NCI-H526 treated with DMSO at 0.1 percent for 48 hours (cell line): ENCODE measurements at regions not wholly inside any gene's neighbourhood (a gene's known extent, or its start where the extent isn't known, plus 50 kb on each side); places are given as distances from the start of the nearest gene placed in this dataset.

Source experiments
- DNase-seq: peaks from one replicate; lab custom pipeline; 2025; lab: John Stamatoyannopoulos, UW

DNA sequence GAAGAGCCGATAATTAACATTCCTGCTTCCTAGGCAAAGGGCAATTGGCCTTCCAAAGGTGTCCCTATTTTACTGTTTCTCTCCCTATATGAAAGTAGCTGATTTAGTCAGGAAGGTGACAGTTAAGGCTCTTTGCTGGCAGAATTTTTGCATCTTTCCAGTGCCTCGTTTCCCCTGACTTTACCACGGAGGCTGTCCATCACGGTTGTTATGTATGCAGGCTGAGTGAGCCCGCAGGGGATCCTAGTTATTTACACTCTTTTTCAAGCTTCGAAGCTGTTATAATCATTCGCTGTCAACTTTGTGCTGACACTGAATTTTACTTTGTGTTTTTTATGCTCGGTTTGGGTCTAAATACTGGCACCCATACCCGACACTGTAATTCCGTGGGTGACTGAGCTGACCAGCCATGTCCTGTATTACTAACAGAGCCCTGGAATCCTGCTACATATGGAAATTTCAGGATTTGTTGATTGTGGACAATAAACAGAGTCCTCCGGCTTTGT, 713.8 kb upstream of the FANCL start:
- DNase-seq = no peak

DNA sequence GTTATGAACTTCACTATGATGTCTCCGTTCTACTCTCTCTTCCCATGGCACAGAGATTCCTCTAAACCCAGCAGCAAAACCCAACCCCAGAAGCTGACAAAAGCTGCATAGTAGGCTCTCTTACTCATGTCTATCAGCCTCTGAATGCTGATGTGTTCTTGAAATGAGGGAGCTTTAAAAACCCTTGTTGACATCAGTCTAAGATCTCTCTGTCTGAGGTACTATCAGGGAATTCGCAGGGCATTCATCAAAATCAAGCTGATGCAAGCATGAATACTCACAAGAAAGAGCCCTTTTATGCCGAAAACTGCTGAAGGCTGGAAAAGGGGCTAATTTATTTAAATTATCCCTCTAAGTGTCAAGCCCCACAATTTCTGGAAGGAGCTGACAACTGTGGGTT, 710.6 kb upstream of the FANCL start:
- no peak for DNase-seq

DNA sequence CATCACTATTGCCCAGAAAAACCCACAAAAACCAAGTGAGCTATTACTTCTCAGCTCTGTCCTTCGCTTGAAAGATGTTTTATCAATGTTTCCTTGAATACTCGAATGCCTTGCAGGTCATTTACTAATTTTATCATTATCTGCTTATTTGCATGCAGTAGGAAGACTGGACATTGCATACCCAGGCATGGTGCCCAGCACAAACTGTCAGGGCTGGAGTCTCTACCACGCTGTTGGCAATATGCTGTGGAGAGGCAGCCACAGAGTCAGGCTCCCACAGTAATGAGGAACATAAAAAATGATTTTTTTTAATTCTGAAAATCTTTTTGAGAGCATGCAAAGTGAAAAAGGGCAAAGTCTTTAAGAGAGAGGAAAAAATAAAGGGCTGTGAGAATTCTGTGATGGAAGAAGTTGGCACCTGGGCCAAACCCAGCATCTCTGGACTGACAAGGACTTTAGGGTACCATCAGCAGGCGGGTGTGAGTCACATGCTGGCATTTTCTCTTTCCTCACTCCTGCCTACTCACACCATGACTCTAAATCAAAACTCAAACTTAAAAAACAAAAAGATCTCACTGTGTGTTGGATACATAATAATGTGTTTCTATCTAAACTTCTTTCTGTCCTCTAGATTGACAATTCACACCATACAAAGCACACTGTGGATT, 709.8 kb upstream of the FANCL start:
- DNase-seq = no peak

DNA sequence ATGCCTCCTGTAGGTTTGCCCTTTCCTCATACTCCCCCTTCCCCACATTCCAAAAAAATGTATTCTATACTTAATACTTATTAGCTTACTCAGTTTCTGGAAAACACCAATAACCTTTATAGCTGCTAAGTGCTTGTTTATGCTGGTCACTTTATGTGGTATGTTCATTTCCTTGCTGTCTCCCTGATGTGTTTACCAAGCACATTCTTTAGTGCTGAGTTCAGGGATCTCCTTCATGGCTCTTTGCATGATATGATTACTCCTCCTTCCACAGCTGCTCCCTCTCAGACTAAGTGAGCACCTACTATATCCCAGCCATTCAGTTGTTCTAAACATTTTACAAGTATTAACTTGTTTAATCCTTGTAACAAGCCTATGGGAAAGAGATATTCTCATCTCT, 698.3 kb upstream of the FANCL start:
- no peak for DNase-seq

DNA sequence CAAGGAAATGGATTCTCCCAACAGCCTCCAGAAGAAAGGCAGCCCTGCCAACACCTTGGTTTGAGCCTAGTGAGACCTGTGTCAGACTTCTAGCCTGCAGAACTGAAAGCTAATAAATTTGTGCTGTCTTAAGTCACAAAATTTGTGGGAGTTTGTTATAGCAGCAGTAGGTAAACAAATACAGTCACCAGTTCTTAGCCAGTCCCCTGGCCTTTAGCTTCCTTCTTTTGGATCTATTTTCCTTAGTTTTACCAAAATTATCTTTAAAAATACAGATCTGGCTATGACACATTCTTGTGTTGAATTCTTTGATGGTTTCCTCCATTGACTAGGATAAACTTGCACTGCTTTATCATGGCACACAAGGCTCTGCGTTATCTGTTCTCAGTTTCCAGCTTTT, 697.9 kb upstream of the FANCL start:
- no peak for DNase-seq

DNA sequence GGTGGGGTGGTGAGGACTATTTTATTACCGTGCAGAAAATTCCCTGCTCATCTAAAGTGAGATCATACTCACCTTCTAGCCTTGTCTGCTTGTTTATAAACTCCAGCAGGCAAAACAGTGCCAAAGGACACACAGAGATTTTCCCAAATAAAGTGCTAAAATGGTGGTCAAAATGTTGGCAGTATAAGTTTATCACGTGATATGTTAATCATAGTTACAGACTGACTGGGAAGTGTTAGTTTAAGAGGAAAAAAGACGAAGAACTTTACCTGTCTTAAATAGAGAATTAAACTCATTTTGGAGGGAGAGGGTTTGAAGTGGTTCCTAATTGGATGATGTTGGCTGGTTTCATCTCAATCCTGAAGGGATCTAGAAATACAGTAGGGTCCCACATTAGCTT, 691.7 kb upstream of the FANCL start:
- DNase-seq = no peak

DNA sequence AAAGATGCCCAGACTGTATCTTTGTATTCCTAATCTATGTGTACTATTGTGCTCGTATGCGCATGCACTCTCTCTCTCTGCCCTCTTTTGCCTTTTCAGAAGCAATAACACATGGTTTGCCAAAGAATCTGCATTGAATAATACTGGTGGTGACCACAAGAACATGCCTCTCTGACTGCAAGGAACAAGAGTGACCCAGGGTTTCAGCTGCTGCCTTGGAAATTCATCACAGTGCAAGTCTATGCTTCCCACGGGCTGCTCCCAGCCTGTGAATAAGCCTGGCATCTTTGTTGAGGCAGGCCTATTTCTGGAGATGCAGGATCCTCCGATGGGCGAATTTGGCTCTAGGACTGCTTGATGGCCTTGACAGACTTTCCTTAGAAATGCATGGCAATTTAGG, 689.4 kb upstream of the FANCL start:
- no peak for DNase-seq

DNA sequence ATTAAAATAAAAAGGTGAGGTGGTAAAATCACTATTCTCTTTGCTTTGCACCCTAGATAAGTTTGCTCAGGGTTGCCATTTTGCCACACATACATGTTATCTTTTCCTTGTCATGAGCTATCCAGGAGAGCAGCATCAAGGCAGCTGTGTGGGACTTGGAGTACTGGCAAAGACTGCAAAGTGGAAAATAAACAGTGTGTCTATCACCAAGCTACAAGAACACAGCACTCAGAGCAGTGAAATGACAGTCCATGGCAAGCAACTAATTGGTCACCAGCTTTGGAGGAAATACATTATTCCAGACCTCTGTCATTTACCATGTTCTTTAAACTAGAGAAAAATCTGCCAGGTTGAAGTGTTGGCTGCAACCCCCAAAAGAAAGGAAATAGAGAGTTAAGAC, 687.8 kb upstream of the FANCL start:
- no peak for DNase-seq

DNA sequence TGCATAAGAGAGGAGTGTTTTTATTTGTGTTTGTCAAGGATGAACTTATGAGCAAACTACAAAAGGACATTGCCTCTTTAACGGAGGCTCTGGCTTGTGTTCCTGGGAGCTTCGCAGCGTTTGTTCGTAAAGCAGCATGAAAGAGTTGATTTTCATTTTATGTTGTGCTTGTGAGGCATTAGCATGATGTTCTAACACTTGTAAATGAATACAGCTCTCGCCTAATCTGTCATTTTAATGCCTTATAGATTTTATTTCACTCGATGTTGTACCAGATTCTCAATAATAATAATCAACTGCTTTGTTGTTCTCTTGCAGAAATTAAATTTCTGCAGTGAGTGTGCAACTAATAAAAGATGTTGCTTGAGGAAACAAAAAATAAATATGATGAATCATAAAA, 687.3 kb upstream of the FANCL start:
- DNase-seq = no peak

DNA sequence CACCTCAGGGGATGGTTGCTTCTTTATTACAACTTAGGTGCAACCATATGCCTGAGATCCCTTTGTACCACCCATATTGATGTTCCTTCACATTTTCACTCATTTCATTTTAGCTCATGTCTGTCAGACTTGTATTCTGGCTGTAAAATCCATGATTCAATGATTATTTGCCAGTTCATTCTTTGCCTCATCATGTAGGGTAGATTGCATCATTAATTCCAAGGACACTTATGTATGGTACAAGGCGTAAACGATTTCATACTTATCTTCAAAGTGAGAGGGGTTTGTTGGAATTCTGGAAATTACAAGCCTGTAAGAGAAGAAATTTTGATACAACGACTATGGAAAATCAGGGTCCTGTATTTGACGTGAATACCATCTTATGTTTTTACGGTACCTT, 685.0 kb upstream of the FANCL start:
- DNase-seq = no peak

DNA sequence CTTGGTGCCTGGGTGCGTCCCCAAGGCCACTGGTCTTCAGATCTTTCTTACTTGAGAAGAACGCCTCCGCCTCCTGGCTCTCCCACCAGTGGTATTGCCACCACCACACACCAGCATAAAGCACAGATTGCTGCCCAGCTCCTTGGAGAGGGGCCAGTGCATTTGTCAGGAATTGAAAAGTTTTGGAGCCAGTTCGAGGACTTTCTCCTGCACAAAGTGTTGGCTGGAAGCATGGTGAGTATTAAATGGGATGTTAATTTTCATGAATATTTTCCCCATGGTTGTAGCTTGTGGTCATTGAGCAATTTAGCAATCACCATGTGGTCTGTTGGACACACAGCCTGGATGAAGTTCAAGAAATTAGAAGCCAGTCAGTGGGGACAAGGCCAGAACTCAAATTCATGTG, 684.6 kb upstream of the FANCL start:
- no peak for DNase-seq

DNA sequence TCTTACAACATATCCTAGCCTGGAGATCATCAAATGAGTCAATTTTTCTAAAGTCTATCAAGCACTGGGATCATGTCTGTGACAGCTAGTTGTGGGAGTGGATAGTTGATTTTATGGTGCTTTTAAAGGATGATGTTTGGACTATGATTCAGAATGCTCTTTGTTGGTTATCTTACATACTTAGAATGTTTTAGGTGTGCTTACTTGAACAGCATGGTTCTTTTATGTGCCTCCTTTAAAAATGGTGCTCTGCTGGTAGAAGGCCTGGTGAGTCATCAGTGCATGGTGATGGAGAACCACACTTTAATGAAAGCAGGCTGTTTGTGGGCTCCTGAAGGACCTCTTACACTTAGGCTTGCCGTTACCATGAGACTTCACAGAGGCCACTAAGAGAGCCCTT, 682.7 kb upstream of the FANCL start:
- DNase-seq = no peak

DNA sequence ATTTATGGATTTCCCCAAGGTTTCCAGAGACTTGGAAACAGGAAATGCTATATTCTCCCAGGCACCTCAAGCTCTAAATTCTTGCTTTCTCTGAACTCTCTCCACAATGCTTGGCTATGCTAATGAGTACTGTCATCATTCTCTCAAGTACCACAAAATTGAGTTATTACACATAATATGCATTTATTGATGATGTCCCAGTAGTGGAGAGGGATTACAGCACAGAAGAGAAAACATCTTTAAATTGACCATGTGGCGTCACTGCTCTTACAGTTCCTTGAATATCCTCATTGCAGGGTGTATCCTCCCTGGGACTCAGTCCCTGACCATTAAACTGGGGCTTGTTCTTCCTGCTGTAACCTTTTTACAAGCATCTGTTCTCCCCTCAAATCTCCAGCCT, 681.1 kb upstream of the FANCL start:
- DNase-seq = no peak

DNA sequence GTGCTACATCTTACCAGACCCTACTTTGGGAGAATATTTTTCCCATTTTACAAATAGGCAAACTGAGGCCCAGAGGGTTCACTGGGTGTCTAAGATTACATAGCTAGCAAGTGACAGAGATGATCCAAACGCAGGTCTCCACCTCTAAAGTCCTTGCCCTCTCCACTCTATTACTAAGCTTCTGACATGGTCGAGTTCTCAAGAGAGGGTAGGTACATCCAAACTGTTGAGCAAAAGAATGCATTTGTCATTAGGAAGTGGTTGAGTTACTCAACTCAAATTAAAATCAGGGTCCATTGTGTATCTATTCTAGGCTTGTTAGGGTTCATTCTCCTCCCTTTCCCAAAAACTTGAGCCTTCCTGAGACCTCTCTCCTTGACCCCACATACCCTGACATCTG, 680.6 kb upstream of the FANCL start:
- DNase-seq = no peak

DNA sequence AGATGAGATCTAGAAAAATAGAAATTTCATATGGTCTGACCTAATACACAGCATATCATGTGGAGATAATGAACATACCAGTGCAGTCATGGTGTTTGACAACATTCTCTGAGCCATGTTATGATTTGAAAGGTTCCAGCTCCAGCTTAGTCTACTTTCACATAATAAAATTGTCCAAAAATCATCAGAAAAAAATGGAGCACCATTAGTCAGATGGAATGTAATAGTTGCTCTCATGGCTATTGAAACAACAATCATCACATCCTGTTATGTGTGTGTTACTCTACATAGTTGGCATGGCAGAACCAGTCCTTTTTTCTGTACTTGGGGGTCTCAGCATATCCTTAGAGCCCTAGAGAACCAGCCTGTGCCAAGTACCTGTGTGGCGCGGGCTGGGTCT, 678.9 kb upstream of the FANCL start:
- DNase-seq = no peak

DNA sequence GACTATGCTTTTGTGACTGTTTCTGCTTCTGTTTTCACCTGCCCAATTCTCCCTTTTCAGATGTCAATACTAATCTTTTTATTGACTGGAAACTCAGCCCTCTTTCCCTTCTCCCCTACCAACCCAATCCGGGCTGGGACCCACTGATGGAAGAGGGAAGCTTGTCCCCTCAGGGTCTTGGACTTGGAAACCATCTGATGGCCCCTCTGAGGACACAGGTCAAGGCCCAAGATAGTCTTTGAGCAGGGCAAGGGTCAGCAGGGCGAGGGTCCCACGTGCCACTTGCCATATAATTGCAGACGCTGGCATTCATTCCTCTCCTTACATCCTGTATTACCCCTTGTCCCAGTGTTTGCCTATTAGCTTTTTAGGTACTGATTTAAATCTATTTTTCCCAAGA, 678.2 kb upstream of the FANCL start:
- DNase-seq = no peak

DNA sequence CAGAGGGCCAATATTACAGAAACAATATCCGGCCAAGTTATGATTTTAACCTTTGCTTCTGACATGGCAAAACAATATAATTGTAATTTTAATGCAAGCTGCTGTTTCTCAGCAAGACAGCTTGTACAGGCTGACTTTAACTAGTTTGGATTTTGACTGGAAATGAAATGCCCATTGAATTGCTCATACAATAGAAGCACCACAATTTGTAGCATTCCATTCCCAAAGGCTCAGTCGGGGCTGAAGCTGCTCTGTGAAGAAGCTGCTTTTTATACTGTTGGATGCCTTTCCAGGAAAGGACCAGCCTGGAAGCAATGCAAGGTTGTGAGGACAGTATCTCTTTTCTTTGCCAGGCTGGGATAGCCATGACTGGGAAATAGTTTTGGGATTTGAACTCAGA, 677.0 kb upstream of the FANCL start:
- DNase-seq = no peak

DNA sequence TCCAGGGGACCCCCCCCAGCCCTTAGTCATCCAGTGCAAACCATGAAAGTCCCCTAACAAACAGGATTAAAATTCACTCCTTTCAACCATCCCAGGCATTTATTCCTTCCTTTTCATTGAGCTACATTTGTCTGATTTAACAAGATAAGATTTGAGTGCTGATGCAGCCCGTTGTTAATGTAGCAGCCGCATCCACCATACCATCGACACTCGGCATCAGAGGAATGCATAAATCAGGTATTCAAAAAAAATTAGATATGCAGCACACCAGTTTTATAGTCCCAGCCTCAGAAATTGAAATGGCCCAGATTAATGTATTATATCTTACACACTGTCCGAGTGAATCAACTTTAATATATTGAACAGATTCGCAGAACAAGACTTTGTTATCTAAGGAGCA, 676.5 kb upstream of the FANCL start:
- no peak for DNase-seq

DNA sequence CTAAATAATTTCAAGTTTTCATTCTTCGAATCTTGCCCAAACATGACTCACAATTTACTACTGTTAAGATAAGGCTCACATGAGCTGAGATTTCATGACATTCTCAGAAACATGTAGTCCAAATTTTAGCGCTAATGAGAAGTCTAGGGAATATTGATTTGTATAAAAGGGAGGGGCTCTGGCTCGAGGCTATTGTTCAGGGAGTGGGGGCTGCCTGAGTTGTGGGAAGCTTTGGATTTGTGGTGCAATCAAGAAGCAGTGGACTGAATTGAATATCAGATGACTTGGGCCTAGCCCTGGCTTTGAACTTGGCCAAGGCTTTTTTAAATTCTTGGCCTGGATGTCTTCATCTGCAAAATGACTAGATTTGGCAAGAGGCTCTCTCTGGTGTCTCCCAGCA, 674.9 kb upstream of the FANCL start:
- no peak for DNase-seq

DNA sequence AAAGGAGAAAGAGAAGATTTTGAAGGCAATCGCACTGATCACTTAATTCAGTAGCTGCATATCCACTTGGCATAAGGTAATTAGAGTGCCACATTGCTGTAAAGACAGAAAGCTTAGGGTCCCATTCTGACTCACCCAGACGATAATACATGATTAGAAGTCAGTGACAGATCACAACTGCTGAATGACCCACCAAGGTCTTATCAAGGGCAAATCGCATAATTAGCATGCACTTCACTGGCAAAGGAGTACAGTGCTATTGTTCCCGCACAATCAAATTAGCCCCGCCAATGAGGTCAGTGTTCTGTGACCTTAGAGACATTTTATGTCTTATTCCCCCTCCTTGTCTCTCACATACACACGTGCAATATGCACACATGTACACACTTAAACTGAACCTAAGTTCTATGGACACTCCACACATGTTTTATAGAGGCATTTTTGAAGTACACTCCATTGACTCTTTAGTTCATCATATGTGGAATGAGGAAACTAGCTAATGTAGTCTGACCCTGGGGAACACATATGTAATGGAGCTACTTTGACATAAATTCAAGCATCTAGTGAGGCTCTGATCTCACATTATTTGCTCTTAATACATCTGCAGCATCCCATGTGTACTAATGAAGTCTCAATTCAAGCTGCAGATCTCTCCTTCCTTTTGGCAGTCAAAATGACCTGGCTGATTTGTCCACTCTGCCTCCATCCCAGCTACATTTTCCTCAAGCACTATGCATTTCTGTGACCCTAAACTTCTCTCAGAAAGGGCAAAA, 673.8 kb upstream of the FANCL start:
- DNase-seq = no peak

DNA sequence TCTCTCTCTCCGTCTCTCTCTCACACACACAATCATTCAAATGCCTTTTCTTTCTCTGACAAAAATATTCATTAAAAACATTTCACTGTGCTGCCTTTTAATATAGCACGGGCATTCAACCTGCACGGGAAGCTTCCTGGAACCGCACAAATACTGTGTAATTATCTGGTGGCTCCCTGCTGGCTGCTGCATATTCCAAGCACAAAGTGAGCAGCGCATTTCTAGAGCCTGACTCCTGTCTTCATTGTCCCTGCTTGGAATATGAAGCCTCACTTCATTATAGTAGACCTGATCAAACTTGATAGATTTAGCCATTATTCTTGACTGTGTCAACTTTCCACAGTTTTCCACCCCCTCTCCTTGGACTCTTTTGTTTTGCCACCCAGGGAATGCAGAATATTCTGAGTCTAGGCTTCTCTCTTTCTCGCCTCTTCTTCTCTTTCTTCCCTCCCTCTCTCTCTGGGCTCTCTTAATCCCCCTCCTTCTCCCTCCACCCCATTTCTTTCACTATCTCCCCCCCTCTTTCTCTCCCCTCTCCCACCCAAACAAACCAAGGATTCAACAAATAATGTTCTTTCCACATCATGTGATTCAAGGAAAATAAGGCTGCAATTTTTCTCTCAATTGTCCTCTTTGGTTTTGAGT, 672.1 kb upstream of the FANCL start:
- DNase-seq = no peak

DNA sequence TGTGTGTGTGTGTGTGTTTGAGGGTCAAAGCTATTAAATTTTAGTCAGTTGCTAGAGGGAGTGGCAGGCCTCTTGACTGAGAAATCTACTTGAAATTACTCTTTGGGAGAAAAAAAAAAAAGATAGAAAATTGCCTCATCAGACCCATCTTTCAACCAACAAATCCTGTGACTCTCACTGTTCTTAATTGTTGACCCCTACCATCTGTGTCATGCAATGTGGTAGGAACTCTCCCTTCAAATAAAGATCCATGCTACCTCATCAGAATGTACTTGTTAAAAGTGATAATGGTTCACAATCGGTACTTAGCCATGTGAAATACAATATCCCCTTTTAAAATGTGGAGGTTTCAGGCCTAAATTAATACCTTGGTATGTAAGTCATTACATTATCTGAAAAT, 670.8 kb upstream of the FANCL start:
- no peak for DNase-seq

DNA sequence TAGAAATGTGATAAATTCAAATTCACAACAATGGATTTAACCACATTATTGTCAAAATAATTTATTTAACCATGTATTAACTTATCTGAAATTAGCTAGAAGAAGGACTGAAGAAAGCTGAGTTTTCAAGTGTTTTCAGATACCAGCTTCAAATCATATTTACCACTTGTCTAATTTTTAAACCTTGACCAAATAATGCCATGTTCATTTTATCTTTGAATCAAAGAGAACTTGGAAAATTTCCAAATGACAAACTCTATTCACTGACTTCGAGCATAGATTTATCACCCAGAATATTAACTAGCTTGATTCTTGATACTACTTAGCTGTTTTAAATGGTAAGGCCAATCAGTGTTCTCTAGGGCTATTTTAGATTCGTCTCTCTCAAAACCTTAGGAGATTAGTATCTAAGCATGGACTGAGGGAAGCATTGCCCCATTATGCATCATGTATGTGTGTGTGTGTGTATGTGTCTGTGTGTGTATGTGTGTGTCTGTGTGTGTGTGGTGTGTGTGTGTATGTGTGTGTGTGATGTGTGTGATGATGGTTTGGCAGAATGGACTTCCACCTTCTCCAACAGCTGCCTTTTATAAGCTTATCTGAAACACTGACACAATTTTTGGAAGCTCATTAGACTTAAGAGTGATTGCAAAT, 667.5 kb upstream of the FANCL start:
- DNase-seq = no peak
